ENCODE measurements at regions not wholly inside any gene's neighbourhood (a gene's known extent, or its start where the extent isn't known, plus 50 kb on each side); places are given as distances from the start of the nearest gene placed in this dataset.

DNA sequence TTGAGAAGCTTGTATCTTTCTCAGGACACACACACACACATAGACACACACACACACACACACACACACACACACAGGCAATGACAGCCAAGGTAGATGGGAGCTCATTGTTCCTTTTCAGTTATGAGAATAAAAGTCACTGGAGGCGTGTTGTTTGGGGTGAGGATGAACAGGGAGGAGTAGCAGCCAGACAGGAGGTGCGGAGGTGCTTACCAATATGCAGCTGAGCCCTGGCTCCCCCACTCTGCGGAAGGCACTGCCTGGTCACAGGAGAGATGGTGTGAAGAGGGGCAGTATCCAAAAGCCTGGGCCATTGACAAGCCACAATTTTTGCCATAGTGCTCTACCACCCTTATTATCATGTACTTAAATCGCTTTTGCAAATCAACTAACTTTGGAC lies 77.4 kb downstream of the CBLN1 start:
- no peak for TF ChIP-seq POLR2A (IDR thresholded peaks at IDR 0.05; ENCODE audit: low read depth, low read length)
- TF ChIP-seq TAF1 (IDR thresholded peaks at IDR 0.05; ENCODE audit: low read depth, low read length) = no peak

All from GM12891 (cell line).